ENCODE measurements at regions not wholly inside any gene's neighbourhood (a gene's known extent, or its start where the extent isn't known, plus 50 kb on each side); places are given as distances from the start of the nearest gene placed in this dataset.

GRCh38 chr11:13215149-13215548, 62.4 kb upstream of the BMAL1 start:
- no peaks in the 10 kb centered on the region for H3K79me2 ChIP-seq (ENCODE audit: control insufficient read depth in 1 of 2, insufficient read depth in 2 of 2, low read length in 2 of 2)
- H3K4ac ChIP-seq (replicated peaks; ENCODE audit: insufficient read length, low read depth, low read length), result no peak overlapping the region
- DNase-seq (ENCODE audit: low read depth in 1 of 2, low spot score in 2 of 2) (no peak), FAIRE-seq (no peak)
- no peaks in the 10 kb centered on the region for H3K36me3 ChIP-seq (ENCODE audit: control insufficient read depth in 2 of 4, insufficient read depth in 4 of 4, low read length in 3 of 4)
- H3K56ac ChIP-seq (replicated peaks; ENCODE audit: insufficient read length, low read depth, low read length), result no peak overlapping the region
- H3K27ac ChIP-seq (ENCODE audit: low read depth, low read length), result no peak overlapping the region
- no peaks in the 10 kb centered on the region for H3K9me3 ChIP-seq (ENCODE audit: insufficient read depth in 2 of 2, low read depth in 1 of 2, low read length in 1 of 2)
- CTCF ChIA-PET (ENCODE audit: partially characterized antibody), result interaction anchor here (0.9 to 10.7 kb wide), 11 partner anchors 9 to 167 kb away, joined by 3 to 98 read pairs (median 4); no protein-coding TSS in a partner anchor
- no peak overlapping the region for H4K8ac ChIP-seq (ENCODE audit: extremely low read depth, insufficient read depth, low read length)
- no peak overlapping the region for H2BK120ac ChIP-seq (replicated peaks; ENCODE audit: low read depth, low read length)
- no peak overlapping the region for H3K14ac ChIP-seq (ENCODE audit: insufficient read length)
- 99% methylated on average over 4 of the region's 4 CpGs; no CpG with 5 or more reads in 1 of the 2 experiments for WGBS, 2 experiments (ENCODE audit: extremely low coverage in 1 of 2, insufficient coverage in 1 of 2, insufficient read length in 1 of 2, insufficient replicate concordance in 2 of 2, low coverage in 1 of 2, low lambda C conversion rate in 2 of 2, missing lambda C conversion rate in 1 of 2)
- H3K18ac ChIP-seq (ENCODE audit: extremely low read depth, low read length), result no peak overlapping the region
- H2BK5ac ChIP-seq (ENCODE audit: low read depth, low read length), result no peak overlapping the region
- H4K91ac ChIP-seq (replicated peaks; ENCODE audit: insufficient read length, low read length), result no peak overlapping the region
- H4K5ac ChIP-seq (ENCODE audit: insufficient read length, low read depth, low read length), result no peak overlapping the region
- H3K9ac ChIP-seq (replicated peaks in 1 of 4; ENCODE audit: extremely low read depth in 1 of 4, low read depth in 3 of 4, low read length in 3 of 4), result no peak overlapping the region
- no peaks in the 10 kb centered on the region for H3K27me3 ChIP-seq (replicated peaks in 1 of 4; ENCODE audit: control insufficient read depth in 3 of 4, extremely low read depth in 1 of 4, insufficient read depth in 3 of 4, low read length in 3 of 4)
- no peak overlapping the region for H2AFZ ChIP-seq (ENCODE audit: low read length)
- H2BK20ac ChIP-seq (ENCODE audit: low read length), result no peak overlapping the region
- H4K20me1 ChIP-seq (replicated peaks in 1 of 2; ENCODE audit: control insufficient read depth in 1 of 2, insufficient read depth in 2 of 2, low read length in 2 of 2), result no peaks in the 10 kb centered on the region
- no peak for TF ChIP-seq KDM5A (IDR thresholded peaks at IDR 0.05; ENCODE audit: low read length)
- TF ChIP-seq EP300 (IDR thresholded peaks at IDR 0.05; ENCODE audit: borderline replicate concordance in 1 of 2, low read depth in 2 of 2, low read length in 2 of 2), result no peak
- no peak for TF ChIP-seq SIRT6 (IDR thresholded peaks at IDR 0.05; ENCODE audit: low read length)
- POLR2A ChIA-PET (ENCODE audit: partially characterized antibody), result interaction anchor here (1.0 kb wide), 1 partner anchor 9 kb away, joined by 3 read pairs; no protein-coding TSS in a partner anchor
- no peak overlapping the region for H3K4me3 ChIP-seq (ENCODE audit: extremely low read depth in 1 of 4, insufficient read depth in 2 of 4, low read depth in 3 of 4, low read length in 4 of 4)
- H3K4me2 ChIP-seq (ENCODE audit: insufficient read depth in 1 of 2, low read depth in 2 of 2, low read length in 2 of 2), result no peak overlapping the region
- H3K23ac ChIP-seq (ENCODE audit: insufficient read length), result no peak overlapping the region
- H3K23me2 ChIP-seq (ENCODE audit: low read depth, low read length), result no peaks in the 10 kb centered on the region
- H3K79me1 ChIP-seq (ENCODE audit: low read depth, low read length), result no peaks in the 10 kb centered on the region
- H2BK12ac ChIP-seq (ENCODE audit: low read depth, low read length), result no peak overlapping the region
- no peak overlapping the region for H2AK5ac ChIP-seq (ENCODE audit: low read depth, low read length)
- no peak overlapping the region for H2BK15ac ChIP-seq (ENCODE audit: low read length)
- H3K4me1 ChIP-seq (replicated peaks in 1 of 4; ENCODE audit: control insufficient read depth in 3 of 4, insufficient read depth in 4 of 4, low read length in 3 of 4), result peaks cover 0 to 6% (median 2%) of the 10 kb centered on the region in 4 experiments; a peak in 2 of 7 replicates
